ENCODE measurements at regions not wholly inside any gene's neighbourhood (a gene's known extent, or its start where the extent isn't known, plus 50 kb on each side); places are given as distances from the start of the nearest gene placed in this dataset.
"Not testable (repeated sequence)": the region's sequence is repeated elsewhere in the genome, so short reads cannot be mapped to it uniquely, and the experiment has no call there.

DNA sequence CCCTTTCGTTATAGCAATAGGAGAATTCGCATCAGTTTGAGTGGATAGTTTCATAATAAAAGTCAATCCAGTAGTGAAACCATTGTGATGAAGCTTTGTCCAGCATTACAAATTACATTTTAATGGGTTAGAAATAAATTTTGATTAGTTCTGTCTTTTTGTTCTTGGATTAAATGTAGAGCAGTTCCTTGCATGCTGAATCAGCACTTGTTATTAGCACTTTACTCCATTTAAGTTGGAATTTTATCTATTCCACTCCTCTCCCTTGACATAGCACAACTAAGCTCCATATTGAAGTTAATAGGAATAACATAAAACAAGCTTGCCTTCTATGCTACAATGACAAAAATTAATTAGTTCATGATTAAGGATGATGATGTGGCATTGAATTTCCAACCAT, 624.1 kb downstream of the CCDC85A start:
- no peak overlapping the region for H3K9ac ChIP-seq (ENCODE audit: low read depth, low read length)
- H3K4me1 ChIP-seq (ENCODE audit: control insufficient read depth, insufficient read depth, low read length), result peaks cover 11% of the 10 kb centered on the region
- H3K4me2 ChIP-seq (ENCODE audit: low read length), result no peak overlapping the region
- H3K4me3 ChIP-seq (ENCODE audit: low read length), result no peak overlapping the region
- no peaks in the 10 kb centered on the region for H3K36me3 ChIP-seq (ENCODE audit: insufficient read depth, low read length)
- no peaks in the 10 kb centered on the region for H3K27me3 ChIP-seq (ENCODE audit: control insufficient read depth, insufficient read depth, low read length)
- no peaks in the 10 kb centered on the region for H3K9me3 ChIP-seq (replicated peaks; ENCODE audit: low read length)

DNA sequence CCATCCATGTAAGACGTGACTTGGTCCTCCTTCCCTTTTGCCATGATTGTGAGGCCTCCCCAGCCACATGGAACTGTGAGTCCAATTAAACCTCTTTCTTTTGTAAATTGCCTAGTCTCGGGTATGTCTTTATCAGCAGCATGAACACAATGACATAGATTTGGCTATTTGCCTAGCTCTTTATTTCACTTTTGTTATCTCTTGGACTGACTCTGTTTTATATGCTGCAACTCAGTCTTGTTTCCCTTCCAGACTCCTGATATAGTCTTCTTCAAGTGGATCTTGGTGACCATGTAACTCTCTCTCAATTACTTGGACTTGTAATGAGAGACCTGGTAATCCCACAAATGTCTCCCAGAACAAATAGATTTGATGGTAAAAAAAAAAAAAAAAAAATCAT, 627.6 kb downstream of the CCDC85A start:
- H3K4me2 ChIP-seq (ENCODE audit: low read length), result no peak overlapping the region
- no peaks in the 10 kb centered on the region for H3K27me3 ChIP-seq (ENCODE audit: control insufficient read depth, insufficient read depth, low read length)
- peaks cover 14% of the 10 kb centered on the region for H3K4me1 ChIP-seq (ENCODE audit: control insufficient read depth, insufficient read depth, low read length)
- no peak overlapping the region for H3K4me3 ChIP-seq (ENCODE audit: low read length)
- H3K9me3 ChIP-seq (replicated peaks; ENCODE audit: low read length), result no peaks in the 10 kb centered on the region
- H3K36me3 ChIP-seq (ENCODE audit: insufficient read depth, low read length), result no peaks in the 10 kb centered on the region
- H3K9ac ChIP-seq (ENCODE audit: low read depth, low read length), result no peak overlapping the region

DNA sequence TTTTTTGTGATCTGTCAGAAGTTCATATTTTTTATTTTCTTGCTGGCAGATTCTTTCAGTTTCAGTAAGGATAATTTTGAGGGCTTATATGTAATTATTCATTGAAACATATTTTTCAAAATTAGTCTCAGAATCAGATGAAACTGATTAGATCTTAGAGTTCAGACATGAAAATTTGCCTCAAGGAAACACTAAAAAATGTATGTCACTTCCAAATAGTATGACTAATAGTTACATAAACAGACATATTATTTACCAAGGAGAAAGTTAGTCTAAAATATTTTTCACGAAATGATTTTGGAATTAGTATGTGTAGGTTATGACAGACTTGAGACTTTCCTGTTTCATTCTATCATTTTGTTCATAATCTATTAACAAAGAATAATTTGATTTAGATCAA, 628.6 kb downstream of the CCDC85A start:
- peak overlapping the region; percentile 20 for H3K4me2 ChIP-seq (ENCODE audit: low read length)
- peaks cover 14% of the 10 kb centered on the region for H3K4me1 ChIP-seq (ENCODE audit: control insufficient read depth, insufficient read depth, low read length)
- no peaks in the 10 kb centered on the region for H3K27me3 ChIP-seq (ENCODE audit: control insufficient read depth, insufficient read depth, low read length)
- H3K36me3 ChIP-seq (ENCODE audit: insufficient read depth, low read length), result no peaks in the 10 kb centered on the region
- H3K9me3 ChIP-seq (replicated peaks; ENCODE audit: low read length), result no peaks in the 10 kb centered on the region
- no peak overlapping the region for H3K4me3 ChIP-seq (ENCODE audit: low read length)
- no peak overlapping the region for H3K9ac ChIP-seq (ENCODE audit: low read depth, low read length)

DNA sequence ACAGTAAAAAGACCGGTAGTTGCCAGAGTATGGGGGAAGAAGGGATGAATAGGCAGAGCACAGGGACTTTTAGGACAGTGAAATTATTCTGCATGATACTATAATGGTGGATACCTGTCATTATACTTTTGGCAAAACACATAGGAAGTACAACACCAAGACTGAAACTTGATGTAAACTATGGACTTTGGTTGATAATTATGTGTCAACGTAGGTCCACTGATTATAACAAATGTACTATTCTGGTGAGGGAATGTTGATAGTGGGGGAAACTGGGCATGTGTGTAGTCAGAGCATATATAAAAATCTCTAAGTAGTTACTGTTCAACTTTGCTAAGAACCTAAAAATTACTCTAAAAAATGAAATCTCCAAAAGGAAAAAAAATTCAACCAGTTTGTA, 629.7 kb downstream of the CCDC85A start:
- H3K4me2 ChIP-seq (ENCODE audit: low read length), result no peak overlapping the region
- H3K27me3 ChIP-seq (ENCODE audit: control insufficient read depth, insufficient read depth, low read length), result no peaks in the 10 kb centered on the region
- H3K4me3 ChIP-seq (ENCODE audit: low read length), result no peak overlapping the region

DNA sequence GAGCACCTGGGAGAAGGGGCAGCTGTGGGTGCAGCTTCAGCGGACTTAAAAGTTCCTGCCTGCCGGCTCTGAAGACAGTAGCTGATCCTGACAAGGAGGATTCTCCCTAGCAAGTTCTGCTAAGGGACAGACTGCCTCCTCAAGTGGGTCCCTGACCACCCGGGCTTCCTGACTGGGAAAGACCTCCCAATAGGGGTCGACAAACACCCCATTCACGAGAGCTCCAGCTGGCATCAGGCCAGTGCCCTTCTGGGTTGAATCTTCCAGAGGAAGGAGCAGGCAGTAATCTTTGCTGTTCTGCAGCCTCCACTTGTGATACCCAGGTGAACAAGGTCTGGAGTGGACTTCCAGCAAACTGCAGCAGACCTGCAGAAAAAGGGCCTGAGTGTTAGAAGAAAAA, 632.9 kb downstream of the CCDC85A start:
- H3K4me1 ChIP-seq (ENCODE audit: control insufficient read depth, insufficient read depth, low read length), result peaks cover 14% of the 10 kb centered on the region
- H3K9me3 ChIP-seq (replicated peaks; ENCODE audit: low read length), result no peaks in the 10 kb centered on the region
- no peak overlapping the region for H3K9ac ChIP-seq (ENCODE audit: low read depth, low read length)
- no peaks in the 10 kb centered on the region for H3K36me3 ChIP-seq (ENCODE audit: insufficient read depth, low read length)
- no peaks in the 10 kb centered on the region for H3K27me3 ChIP-seq (ENCODE audit: control insufficient read depth, insufficient read depth, low read length)
- no peak overlapping the region for H3K4me3 ChIP-seq (ENCODE audit: low read length)
- no peak overlapping the region for H3K4me2 ChIP-seq (ENCODE audit: low read length)

More for the DNA sequence above, 629.7 kb downstream of the CCDC85A start:
- H3K9ac ChIP-seq (ENCODE audit: low read depth, low read length), result no peak overlapping the region
- peaks cover 14% of the 10 kb centered on the region for H3K4me1 ChIP-seq (ENCODE audit: control insufficient read depth, insufficient read depth, low read length)
- no peaks in the 10 kb centered on the region for H3K36me3 ChIP-seq (ENCODE audit: insufficient read depth, low read length)
- H3K9me3 ChIP-seq (replicated peaks; ENCODE audit: low read length), result no peaks in the 10 kb centered on the region

DNA sequence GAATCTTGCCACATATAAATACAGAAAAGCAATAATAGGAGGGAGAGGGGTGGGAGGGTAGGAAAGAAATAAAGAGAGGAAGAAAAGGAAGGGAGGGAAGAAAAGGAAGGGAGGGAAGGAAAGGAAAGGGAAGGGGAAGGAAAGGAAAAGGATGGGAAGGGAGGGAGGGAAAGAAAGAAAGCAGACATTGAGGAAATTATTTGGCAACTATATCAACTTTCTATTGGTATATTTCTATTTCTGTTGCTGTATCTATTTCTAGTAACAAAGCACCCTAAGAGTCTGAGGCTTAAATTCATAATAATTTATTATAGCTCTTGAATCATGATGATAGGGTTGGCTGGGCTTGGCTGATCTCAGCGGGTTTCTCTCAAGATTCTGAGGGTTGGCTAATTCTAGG, 648.0 kb downstream of the CCDC85A start:
- H3K36me3 ChIP-seq (ENCODE audit: insufficient read depth, low read length), result no peaks in the 10 kb centered on the region

DNA sequence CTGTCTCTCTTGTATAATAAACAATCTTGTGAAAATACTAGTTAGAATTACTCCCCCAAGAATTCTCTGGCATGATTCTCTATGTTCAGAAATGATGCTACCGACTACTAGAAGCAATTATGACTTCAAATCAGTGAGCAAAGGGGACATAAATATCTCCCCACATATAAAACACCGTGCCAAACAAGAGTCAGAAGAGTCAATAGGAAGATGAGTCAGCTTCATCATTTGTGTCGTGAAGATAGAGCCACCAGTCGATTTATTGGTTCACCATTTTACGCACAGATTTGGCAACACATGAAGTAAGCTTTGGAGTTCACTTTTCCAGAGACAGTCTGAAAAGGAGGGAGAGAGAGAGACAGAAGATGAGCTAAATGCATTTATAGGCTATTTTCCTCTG, 650.9 kb downstream of the CCDC85A start:
- H3K36me3 ChIP-seq (ENCODE audit: insufficient read depth, low read length), result no peaks in the 10 kb centered on the region
- no peak overlapping the region for H3K4me3 ChIP-seq (ENCODE audit: low read length)

More for the DNA sequence above, 648.0 kb downstream of the CCDC85A start:
- no peaks in the 10 kb centered on the region for H3K4me1 ChIP-seq (ENCODE audit: control insufficient read depth, insufficient read depth, low read length)
- H3K9ac ChIP-seq (ENCODE audit: low read depth, low read length), result no peak overlapping the region
- H3K9me3 ChIP-seq (replicated peaks; ENCODE audit: low read length), result no peaks in the 10 kb centered on the region
- no peak overlapping the region for H3K4me2 ChIP-seq (ENCODE audit: low read length)
- no peaks in the 10 kb centered on the region for H3K27me3 ChIP-seq (ENCODE audit: control insufficient read depth, insufficient read depth, low read length)
- H3K4me3 ChIP-seq (ENCODE audit: low read length), result no peak overlapping the region

DNA sequence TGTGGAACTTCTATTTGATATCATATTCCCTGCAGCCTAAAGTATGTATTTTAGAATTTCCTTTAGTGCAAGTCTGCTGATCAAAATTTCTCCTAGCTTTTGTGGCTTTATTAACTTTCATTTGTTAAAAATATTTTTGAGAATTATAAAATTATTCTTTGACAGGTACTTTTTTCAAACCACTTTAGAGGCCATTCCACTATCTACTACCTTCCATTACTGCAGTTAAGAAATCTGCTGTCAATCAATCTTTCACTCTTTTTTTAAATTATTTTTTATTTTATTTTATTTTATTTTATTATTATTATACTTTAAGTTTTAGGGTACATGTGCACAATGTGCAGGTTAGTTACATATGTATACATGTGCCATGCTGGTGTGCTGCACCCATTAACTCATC, 656.2 kb downstream of the CCDC85A start:
- H3K9me3 ChIP-seq (replicated peaks; ENCODE audit: low read length); H3K4me1 ChIP-seq (ENCODE audit: control insufficient read depth, insufficient read depth, low read length); H3K27me3 ChIP-seq (ENCODE audit: control insufficient read depth, insufficient read depth, low read length); H3K4me2 ChIP-seq (ENCODE audit: low read length); H3K9ac ChIP-seq (ENCODE audit: low read depth, low read length); H3K36me3 ChIP-seq (ENCODE audit: insufficient read depth, low read length); H3K4me3 ChIP-seq (ENCODE audit: low read length): not testable (repeated sequence)

More for the DNA sequence above, 650.9 kb downstream of the CCDC85A start:
- Histone ChIP-seq H3K9ac (ENCODE audit: low read depth, low read length) (no peak overlapping the region), H3K4me2 (ENCODE audit: low read length) (no peak overlapping the region), H3K4me1 (ENCODE audit: control insufficient read depth, insufficient read depth, low read length) (no peaks in the 10 kb centered on the region), H3K27me3 (ENCODE audit: control insufficient read depth, insufficient read depth, low read length) (no peaks in the 10 kb centered on the region), H3K9me3 (replicated peaks; ENCODE audit: low read length) (no peaks in the 10 kb centered on the region)

DNA sequence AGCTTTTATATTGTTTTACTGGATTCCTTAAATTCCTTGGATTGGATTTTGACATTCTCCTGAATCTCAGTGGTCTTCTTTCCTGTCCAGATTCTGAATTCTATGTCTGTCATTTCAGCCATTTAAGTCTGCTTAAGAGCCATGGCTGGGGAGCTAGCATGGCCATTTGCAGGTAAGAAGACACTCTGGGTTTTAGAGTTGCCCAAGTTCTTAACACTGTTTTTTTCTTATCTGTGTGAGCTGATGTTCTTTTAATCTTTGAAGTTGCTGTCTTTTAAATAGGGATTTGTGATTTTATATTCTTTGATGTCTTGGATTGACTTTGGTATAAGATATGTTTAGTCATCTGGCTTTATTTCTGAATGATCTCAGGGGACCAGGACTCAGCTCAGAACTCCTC, 677.2 kb downstream of the CCDC85A start:
- Histone ChIP-seq H3K9me3 (replicated peaks; ENCODE audit: low read length) (no peaks in the 10 kb centered on the region), H3K9ac (ENCODE audit: low read depth, low read length) (no peak overlapping the region), H3K4me3 (ENCODE audit: low read length) (no peak overlapping the region), H3K4me1 (ENCODE audit: control insufficient read depth, insufficient read depth, low read length) (no peaks in the 10 kb centered on the region), H3K36me3 (ENCODE audit: insufficient read depth, low read length) (no peaks in the 10 kb centered on the region), H3K4me2 (ENCODE audit: low read length) (no peak overlapping the region), H3K27me3 (ENCODE audit: control insufficient read depth, insufficient read depth, low read length) (no peaks in the 10 kb centered on the region)

DNA sequence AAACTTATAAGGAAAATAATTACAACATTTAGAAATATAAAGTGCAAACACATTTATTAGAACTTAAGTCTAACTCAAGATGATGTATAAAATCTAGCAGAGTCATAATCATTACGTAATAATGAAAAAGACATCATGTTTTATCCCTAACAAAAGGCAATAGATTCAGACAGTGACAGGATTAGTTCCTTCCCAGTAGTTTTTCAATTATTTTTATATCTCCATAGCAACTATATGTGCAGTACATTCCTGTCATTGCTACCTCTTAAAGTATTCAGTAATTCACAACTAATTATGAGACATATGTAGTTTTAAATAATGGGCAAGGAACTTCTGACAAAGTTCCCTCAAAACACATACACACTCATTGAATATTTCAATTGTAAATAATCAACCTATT, 687.9 kb downstream of the CCDC85A start:
- no peaks in the 10 kb centered on the region for H3K36me3 ChIP-seq (ENCODE audit: insufficient read depth, low read length)
- no peak overlapping the region for H3K9ac ChIP-seq (ENCODE audit: low read depth, low read length)
- no peaks in the 10 kb centered on the region for H3K9me3 ChIP-seq (replicated peaks; ENCODE audit: low read length)
- H3K4me2 ChIP-seq (ENCODE audit: low read length), result no peak overlapping the region
- H3K4me1 ChIP-seq (ENCODE audit: control insufficient read depth, insufficient read depth, low read length), result no peaks in the 10 kb centered on the region
- H3K27me3 ChIP-seq (ENCODE audit: control insufficient read depth, insufficient read depth, low read length), result no peaks in the 10 kb centered on the region
- no peak overlapping the region for H3K4me3 ChIP-seq (ENCODE audit: low read length)

DNA sequence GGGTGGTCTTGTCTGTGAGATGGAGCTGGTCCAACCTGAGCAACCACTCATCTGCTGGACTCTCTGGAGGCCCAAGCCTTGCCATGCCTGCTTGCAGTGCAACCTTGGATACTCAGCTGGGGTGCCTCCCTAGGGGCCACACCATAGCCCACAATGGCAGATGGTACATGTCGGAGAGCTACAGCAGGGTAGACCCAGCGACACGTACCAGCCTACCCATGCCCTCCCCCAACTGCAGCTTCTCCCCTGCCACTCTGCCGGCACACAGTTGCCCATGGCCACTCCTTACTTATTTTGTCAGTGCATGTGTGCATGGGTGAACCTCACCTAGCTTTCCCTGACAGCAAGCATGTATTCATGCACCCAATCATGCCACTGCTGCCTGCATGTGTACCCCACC, 690.9 kb downstream of the CCDC85A start:
- H3K4me1 ChIP-seq (ENCODE audit: control insufficient read depth, insufficient read depth, low read length), result no peaks in the 10 kb centered on the region
- H3K36me3 ChIP-seq (ENCODE audit: insufficient read depth, low read length), result no peaks in the 10 kb centered on the region
- no peaks in the 10 kb centered on the region for H3K9me3 ChIP-seq (replicated peaks; ENCODE audit: low read length)
- H3K27me3 ChIP-seq (ENCODE audit: control insufficient read depth, insufficient read depth, low read length), result no peaks in the 10 kb centered on the region
- H3K4me2 ChIP-seq (ENCODE audit: low read length), result no peak overlapping the region
- no peak overlapping the region for H3K4me3 ChIP-seq (ENCODE audit: low read length)
- H3K9ac ChIP-seq (ENCODE audit: low read depth, low read length), result no peak overlapping the region

DNA sequence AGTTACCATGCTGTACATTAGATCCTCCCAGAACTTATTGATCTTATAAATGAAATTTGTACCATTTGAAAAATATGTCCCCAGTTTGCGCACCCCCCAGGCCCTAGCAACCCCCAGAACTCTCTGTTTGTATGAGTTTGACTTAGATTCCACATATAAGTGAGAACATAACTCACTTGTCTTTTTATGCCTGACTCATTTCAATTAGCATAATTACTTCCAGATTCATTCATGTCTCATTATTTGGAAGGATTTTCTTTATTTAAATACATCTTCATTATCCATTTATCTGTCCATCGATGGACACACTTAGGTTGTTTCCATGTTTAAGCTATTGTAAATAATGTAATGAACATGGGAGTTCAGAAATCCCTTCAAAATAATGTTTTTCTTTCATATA, 705.9 kb downstream of the CCDC85A start:
- H3K36me3 ChIP-seq (ENCODE audit: insufficient read depth, low read length), result no peaks in the 10 kb centered on the region
- H3K9me3 ChIP-seq (replicated peaks; ENCODE audit: low read length), result no peaks in the 10 kb centered on the region
- H3K4me1 ChIP-seq (ENCODE audit: control insufficient read depth, insufficient read depth, low read length), result no peaks in the 10 kb centered on the region
- H3K27me3 ChIP-seq (ENCODE audit: control insufficient read depth, insufficient read depth, low read length), result no peaks in the 10 kb centered on the region
- no peak overlapping the region for H3K4me2 ChIP-seq (ENCODE audit: low read length)
- no peak overlapping the region for H3K4me3 ChIP-seq (ENCODE audit: low read length)
- no peak overlapping the region for H3K9ac ChIP-seq (ENCODE audit: low read depth, low read length)
